ENCODE measurements at regions not wholly inside any gene's neighbourhood (a gene's known extent, or its start where the extent isn't known, plus 50 kb on each side); places are given as distances from the start of the nearest gene placed in this dataset.

- TF ChIP-seq CTCF (IDR thresholded peaks at IDR 0.05; ENCODE audit: insufficient read depth, low read length), result no peak
- no peak for TF ChIP-seq REST (IDR thresholded peaks at IDR 0.05; ENCODE audit: insufficient replicate concordance, low read depth)
- TF ChIP-seq POLR2AphosphoS5 (IDR thresholded peaks at IDR 0.05; ENCODE audit: low read depth), result no peak
Observed at GRCh38 chr5:158133369-158133768, 274.4 kb upstream of the CLINT1 start.

Data from HL-60 (cell line).